ENCODE measurements at regions not wholly inside any gene's neighbourhood (a gene's known extent, or its start where the extent isn't known, plus 50 kb on each side); places are given as distances from the start of the nearest gene placed in this dataset.

DNA sequence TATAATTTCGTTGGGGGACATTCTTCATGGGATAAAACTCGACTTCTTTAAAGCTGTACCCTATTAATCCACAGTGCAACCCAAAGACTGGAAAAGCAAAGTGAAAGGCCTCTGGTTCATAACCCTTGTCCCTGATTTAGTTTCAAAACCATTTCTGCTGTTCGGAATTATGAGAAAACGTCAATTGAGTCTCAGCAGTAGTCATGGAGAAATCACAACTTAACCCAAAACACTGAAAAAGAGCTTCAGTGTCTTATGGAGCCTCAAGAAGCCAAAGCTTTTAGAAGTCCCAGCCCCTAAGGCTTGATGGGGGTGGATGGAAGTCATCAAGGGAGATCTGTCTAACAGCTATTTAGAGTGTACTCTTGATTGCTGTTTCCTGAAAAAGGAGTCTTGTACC lies 73.5 kb upstream of the VCAM1 start:
- TF ChIP-seq, protein P1, sequence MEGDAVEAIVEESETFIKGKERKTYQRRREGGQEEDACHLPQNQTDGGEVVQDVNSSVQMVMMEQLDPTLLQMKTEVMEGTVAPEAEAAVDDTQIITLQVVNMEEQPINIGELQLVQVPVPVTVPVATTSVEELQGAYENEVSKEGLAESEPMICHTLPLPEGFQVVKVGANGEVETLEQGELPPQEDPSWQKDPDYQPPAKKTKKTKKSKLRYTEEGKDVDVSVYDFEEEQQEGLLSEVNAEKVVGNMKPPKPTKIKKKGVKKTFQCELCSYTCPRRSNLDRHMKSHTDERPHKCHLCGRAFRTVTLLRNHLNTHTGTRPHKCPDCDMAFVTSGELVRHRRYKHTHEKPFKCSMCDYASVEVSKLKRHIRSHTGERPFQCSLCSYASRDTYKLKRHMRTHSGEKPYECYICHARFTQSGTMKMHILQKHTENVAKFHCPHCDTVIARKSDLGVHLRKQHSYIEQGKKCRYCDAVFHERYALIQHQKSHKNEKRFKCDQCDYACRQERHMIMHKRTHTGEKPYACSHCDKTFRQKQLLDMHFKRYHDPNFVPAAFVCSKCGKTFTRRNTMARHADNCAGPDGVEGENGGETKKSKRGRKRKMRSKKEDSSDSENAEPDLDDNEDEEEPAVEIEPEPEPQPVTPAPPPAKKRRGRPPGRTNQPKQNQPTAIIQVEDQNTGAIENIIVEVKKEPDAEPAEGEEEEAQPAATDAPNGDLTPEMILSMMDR (conservative IDR thresholded peaks at IDR 0.05 in 1 of 2, IDR thresholded peaks at IDR 0.05 in 1 of 2; ENCODE audit: extremely low read depth in 1 of 2, insufficient read depth in 1 of 2, low read depth in 1 of 2, low read length in 2 of 2) = no peak
- no peak for TF ChIP-seq EZH2 (IDR thresholded peaks at IDR 0.05; ENCODE audit: borderline replicate concordance, low read length)
